SK-N-SH treated with all-trans-retinoic acid at 6 μM for 48 hours (cell line): ENCODE measurements at regions not wholly inside any gene's neighbourhood (a gene's known extent, or its start where the extent isn't known, plus 50 kb on each side); places are given as distances from the start of the nearest gene placed in this dataset.

Experiments used
- ATAC-seq: fragments of 200-7000 bp; cut with Tn5 transposase; 3 replicates; pipeline ENCODE4 v1.9.1; 2020; ENCODE audit warnings: mild to moderate bottlenecking, moderate library complexity
- ARNTL ChIP-seq: fragments of 450-650 bp; formaldehyde crosslinking; IDR thresholded peaks from 2 replicates; pipeline ENCODE4 v1.5.0; 2020; ENCODE audit warnings: low read depth, mild to moderate bottlenecking, moderate library complexity, borderline replicate concordance
- BACH2 ChIP-seq: fragments of 250-450 bp; sonication (Bioruptor Pico); IDR thresholded peaks from 2 replicates; pipeline ENCODE4 v1.9.0; 2021; ENCODE audit warnings: mild to moderate bottlenecking, borderline replicate concordance
- CSDC2 ChIP-seq: fragments of 250-450 bp; sonication (Bioruptor Pico); IDR thresholded peaks from 2 replicates; pipeline ENCODE4 v1.5.0; 2020; ENCODE audit warnings: mild to moderate bottlenecking, moderate library complexity
- GLIS3 ChIP-seq: fragments of 250-450 bp; sonication (Bioruptor Pico); IDR thresholded peaks from 2 replicates; pipeline ENCODE4 v1.5.0; 2020; ENCODE audit warnings: mild to moderate bottlenecking, moderate library complexity
- ISL1 ChIP-seq: fragments of 250-450 bp; sonication (Bioruptor Pico); IDR thresholded peaks from 2 replicates; pipeline ENCODE4 v2.1.2; 2022; ENCODE audit warnings: mild to moderate bottlenecking, moderate library complexity
- OSR1 ChIP-seq: fragments of 250-450 bp; sonication (Bioruptor Pico); IDR thresholded peaks from 2 replicates; pipeline ENCODE4 v1.8.0; 2022; ENCODE audit warnings: moderate library complexity, mild to moderate bottlenecking, inconsistent platforms
- PPARA ChIP-seq: fragments of 250-450 bp; sonication (Bioruptor Pico); IDR thresholded peaks from 2 replicates; pipeline ENCODE4 v1.5.0; 2020; ENCODE audit warnings: mild to moderate bottlenecking, borderline replicate concordance
- TCF4 ChIP-seq: fragments of 250-450 bp; sonication (Bioruptor Pico); IDR thresholded peaks from 2 replicates; pipeline ENCODE4 v1.8.0; 2021; ENCODE audit warnings: mild to moderate bottlenecking, moderate library complexity, borderline replicate concordance
- ZC3H10 ChIP-seq: fragments of 250-450 bp; sonication (Bioruptor Pico); IDR thresholded peaks from 2 replicates; pipeline ENCODE4 v1.5.1; 2021; ENCODE audit warnings: mild to moderate bottlenecking, moderate library complexity
- ZFP3 ChIP-seq: fragments of 250-450 bp; sonication (Bioruptor Pico); IDR thresholded peaks from 2 replicates; pipeline ENCODE4 v1.5.0; 2020; ENCODE audit warnings: mild to moderate bottlenecking, moderate library complexity
- ZFP30 ChIP-seq: fragments of 450-650 bp; formaldehyde crosslinking; IDR thresholded peaks from 2 replicates; pipeline ENCODE4 v1.5.0; 2022; ENCODE audit warnings: mild to moderate bottlenecking, moderate library complexity
- ZNF565 ChIP-seq: fragments of 450-650 bp; formaldehyde crosslinking; conservative IDR thresholded peaks from 2 replicates; pipeline ENCODE4 v1.5.0; 2020; ENCODE audit warnings: low read depth, mild to moderate bottlenecking, moderate library complexity
- ZNF8 ChIP-seq: fragments of 450-650 bp; formaldehyde crosslinking; IDR thresholded peaks from 2 replicates; pipeline ENCODE4 v1.5.0; 2020; ENCODE audit warnings: mild to moderate bottlenecking, moderate library complexity
- TF ChIP-seq, protein P1 (sequence below): fragments of 250-450 bp; sonication (Bioruptor Pico); IDR thresholded peaks from 2 replicates; pipeline ENCODE4 v1.5.0; 2020; ENCODE audit warnings: mild to moderate bottlenecking, moderate library complexity
- TF ChIP-seq, protein P2 (sequence below): fragments of 250-450 bp; sonication (Bioruptor Pico); IDR thresholded peaks from 2 replicates; pipeline ENCODE4 v1.8.0; 2021; ENCODE audit warnings: low read depth, mild to moderate bottlenecking, moderate library complexity, borderline replicate concordance
- TF ChIP-seq, protein P3 (sequence below): fragments of 250-450 bp; sonication (Bioruptor Pico); IDR thresholded peaks from 2 replicates; pipeline ENCODE4 v1.5.1; 2021; ENCODE audit warnings: mild to moderate bottlenecking, moderate library complexity
- TF ChIP-seq, protein P4 (sequence below): fragments of 250-450 bp; sonication (Bioruptor Pico); IDR thresholded peaks from 2 replicates; pipeline ENCODE4 v1.5.1; 2020; ENCODE audit warnings: low read depth, mild to moderate bottlenecking, moderate library complexity

DNA sequence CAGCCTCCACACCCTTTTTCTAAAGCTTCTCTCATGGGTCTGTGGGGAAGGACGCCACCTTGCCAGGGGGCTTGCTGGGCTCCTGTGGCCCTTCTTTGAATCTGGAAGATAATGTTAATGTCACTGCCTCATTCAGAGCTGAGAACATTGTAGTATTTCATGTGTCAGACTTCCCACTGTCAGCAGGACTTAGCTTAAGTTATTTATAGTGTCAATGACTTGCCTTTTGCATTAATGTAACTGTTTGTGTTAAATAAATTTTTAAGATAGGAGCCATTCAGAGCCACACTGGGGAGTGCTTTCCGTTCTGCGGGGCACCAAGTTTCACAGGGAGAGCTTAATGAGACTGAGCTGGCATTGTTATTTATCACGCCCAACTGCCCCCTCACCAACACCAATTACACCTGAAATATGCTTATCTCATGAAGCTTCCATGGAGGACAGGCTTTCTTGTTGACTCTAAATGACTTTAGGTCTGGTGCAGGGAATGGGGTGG is 226.9 kb upstream of the UBL3 start (continued):
- TF ChIP-seq, protein P1, sequence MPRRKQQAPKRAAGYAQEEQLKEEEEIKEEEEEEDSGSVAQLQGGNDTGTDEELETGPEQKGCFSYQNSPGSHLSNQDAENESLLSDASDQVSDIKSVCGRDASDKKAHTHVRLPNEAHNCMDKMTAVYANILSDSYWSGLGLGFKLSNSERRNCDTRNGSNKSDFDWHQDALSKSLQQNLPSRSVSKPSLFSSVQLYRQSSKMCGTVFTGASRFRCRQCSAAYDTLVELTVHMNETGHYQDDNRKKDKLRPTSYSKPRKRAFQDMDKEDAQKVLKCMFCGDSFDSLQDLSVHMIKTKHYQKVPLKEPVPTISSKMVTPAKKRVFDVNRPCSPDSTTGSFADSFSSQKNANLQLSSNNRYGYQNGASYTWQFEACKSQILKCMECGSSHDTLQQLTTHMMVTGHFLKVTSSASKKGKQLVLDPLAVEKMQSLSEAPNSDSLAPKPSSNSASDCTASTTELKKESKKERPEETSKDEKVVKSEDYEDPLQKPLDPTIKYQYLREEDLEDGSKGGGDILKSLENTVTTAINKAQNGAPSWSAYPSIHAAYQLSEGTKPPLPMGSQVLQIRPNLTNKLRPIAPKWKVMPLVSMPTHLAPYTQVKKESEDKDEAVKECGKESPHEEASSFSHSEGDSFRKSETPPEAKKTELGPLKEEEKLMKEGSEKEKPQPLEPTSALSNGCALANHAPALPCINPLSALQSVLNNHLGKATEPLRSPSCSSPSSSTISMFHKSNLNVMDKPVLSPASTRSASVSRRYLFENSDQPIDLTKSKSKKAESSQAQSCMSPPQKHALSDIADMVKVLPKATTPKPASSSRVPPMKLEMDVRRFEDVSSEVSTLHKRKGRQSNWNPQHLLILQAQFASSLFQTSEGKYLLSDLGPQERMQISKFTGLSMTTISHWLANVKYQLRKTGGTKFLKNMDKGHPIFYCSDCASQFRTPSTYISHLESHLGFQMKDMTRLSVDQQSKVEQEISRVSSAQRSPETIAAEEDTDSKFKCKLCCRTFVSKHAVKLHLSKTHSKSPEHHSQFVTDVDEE (CRISPR knock-in tag) = no peak

DNA sequence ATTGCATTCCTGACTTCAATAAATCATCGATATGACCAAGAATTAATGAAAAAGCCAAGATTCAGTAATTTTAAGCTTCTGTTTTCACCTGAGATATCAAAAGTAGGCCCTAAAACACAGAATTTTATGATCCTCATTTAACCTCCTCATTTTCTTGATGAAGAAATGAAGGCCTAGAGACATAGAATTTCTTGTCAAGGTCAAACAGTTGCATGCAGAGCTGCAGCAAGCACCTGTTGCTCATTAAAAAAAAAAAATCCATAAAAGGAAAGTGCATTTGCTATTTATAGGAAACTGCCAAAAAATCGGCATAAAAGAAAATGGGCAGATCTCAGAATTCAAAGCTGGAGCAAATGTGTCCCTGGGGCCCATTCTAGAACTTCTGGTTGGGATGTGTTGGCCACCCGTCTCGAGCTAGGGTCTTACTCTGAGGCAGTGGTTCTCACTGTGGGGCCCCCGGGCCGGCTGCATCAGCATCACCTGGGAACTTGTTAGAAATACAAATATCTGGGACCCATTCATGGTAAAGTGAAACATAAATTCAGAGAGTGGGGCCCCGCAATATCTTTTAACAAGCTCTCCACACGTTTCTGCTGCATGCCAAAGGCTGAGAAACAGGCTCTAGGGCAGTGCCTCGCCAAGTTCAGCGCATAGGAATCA is 224.7 kb upstream of the UBL3 start:
- ATAC-seq = no peak
- TF ChIP-seq ZFP3 (CRISPR knock-in tag) (no peak), ZFP30 (CRISPR knock-in tag) (no peak), ZNF565 (CRISPR knock-in tag) (no peak), TCF4 (no peak), ZC3H10 (CRISPR knock-in tag) (no peak), BACH2 (CRISPR knock-in tag) (no peak), ARNTL (CRISPR knock-in tag) (no peak), ISL1 (CRISPR knock-in tag) (no peak), PPARA (CRISPR knock-in tag) (no peak), ZNF8 (CRISPR knock-in tag) (no peak)
- TF ChIP-seq, protein P2, sequence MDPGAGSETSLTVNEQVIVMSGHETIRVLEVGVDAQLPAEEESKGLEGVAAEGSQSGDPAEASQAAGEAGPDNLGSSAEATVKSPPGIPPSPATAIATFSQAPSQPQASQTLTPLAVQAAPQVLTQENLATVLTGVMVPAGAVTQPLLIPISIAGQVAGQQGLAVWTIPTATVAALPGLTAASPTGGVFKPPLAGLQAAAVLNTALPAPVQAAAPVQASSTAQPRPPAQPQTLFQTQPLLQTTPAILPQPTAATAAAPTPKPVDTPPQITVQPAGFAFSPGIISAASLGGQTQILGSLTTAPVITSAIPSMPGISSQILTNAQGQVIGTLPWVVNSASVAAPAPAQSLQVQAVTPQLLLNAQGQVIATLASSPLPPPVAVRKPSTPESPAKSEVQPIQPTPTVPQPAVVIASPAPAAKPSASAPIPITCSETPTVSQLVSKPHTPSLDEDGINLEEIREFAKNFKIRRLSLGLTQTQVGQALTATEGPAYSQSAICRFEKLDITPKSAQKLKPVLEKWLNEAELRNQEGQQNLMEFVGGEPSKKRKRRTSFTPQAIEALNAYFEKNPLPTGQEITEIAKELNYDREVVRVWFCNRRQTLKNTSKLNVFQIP (CRISPR knock-in tag) = no peak
- TF ChIP-seq, protein P3, sequence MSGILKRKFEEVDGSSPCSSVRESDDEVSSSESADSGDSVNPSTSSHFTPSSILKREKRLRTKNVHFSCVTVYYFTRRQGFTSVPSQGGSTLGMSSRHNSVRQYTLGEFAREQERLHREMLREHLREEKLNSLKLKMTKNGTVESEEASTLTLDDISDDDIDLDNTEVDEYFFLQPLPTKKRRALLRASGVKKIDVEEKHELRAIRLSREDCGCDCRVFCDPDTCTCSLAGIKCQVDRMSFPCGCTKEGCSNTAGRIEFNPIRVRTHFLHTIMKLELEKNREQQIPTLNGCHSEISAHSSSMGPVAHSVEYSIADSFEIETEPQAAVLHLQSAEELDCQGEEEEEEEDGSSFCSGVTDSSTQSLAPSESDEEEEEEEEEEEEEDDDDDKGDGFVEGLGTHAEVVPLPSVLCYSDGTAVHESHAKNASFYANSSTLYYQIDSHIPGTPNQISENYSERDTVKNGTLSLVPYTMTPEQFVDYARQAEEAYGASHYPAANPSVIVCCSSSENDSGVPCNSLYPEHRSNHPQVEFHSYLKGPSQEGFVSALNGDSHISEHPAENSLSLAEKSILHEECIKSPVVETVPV (CRISPR knock-in tag) = no peak
- TF ChIP-seq, protein P4, sequence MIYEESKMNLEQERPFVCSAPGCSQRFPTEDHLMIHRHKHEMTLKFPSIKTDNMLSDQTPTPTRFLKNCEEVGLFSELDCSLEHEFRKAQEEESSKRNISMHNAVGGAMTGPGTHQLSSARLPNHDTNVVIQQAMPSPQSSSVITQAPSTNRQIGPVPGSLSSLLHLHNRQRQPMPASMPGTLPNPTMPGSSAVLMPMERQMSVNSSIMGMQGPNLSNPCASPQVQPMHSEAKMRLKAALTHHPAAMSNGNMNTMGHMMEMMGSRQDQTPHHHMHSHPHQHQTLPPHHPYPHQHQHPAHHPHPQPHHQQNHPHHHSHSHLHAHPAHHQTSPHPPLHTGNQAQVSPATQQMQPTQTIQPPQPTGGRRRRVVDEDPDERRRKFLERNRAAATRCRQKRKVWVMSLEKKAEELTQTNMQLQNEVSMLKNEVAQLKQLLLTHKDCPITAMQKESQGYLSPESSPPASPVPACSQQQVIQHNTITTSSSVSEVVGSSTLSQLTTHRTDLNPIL (CRISPR knock-in tag) = no peak

DNA sequence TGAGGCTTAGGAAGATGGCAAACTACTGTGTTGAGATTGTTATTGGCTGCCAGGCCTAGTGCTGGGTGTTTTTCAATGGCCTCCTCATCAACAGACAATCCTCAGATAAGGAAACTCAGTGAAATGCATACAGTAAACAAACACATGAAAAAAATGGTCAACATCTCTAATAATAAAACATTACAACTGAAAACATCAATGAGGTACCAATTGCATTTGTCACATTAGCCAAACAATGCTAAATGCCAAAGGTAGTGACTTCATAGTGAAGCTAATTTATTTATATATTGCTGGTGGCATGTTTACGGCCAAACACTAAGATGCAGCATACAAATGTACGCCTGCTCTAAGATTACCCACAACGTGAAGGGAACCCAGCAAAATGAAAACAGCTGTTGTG is 224.0 kb upstream of the UBL3 start:
- TF ChIP-seq ZFP30 (CRISPR knock-in tag) (no peak), PPARA (CRISPR knock-in tag) (no peak), CSDC2 (CRISPR knock-in tag) (no peak), OSR1 (CRISPR knock-in tag) (no peak), TCF4 (no peak), ARNTL (CRISPR knock-in tag) (no peak), ZFP3 (CRISPR knock-in tag) (no peak)
- TF ChIP-seq, protein P2 (CRISPR knock-in tag) = no peak
- TF ChIP-seq, protein P4 (CRISPR knock-in tag) = no peak
- no peak for ATAC-seq

DNA sequence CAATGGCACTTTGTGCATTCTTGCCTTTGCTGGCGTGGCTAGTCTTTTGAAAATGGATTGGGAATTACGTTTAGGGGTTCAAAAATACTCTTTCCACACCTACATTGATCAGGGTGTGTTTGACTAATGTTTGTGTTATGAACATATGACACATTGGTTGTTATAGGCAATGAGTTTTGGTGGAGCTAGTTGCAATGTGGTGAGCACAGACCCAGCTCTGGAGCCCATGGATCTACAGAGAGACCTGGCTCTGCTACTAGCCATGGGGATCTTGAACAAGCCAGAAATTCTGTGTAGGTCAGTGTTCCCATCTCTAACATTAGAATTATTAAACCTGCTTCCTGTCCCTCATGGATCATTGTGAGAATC is 222.4 kb upstream of the UBL3 start:
- TF ChIP-seq BACH2 (CRISPR knock-in tag) (no peak), GLIS3 (CRISPR knock-in tag) (no peak), ISL1 (CRISPR knock-in tag) (no peak), ZFP3 (CRISPR knock-in tag) (no peak), OSR1 (CRISPR knock-in tag) (no peak), TCF4 (no peak), PPARA (CRISPR knock-in tag) (no peak)
- TF ChIP-seq, all 23 proteins: peak for 0
- ATAC-seq = no peak
